Fibroblast of lung (primary cell): ENCODE measurements at regions not wholly inside any gene's neighbourhood (a gene's known extent, or its start where the extent isn't known, plus 50 kb on each side); places are given as distances from the start of the nearest gene placed in this dataset.
"Not testable (repeated sequence)": the region's sequence is repeated elsewhere in the genome, so short reads cannot be mapped to it uniquely, and the experiment has no call there.

Experiments used
- DNase-seq, 2 donors: peaks; one replicate each; pipeline versions ENCODE4 v3.0.0 to v3.0.0-alpha.2; 2010; ENCODE audit warnings: low read depth in 2 of 2
- H2AFZ ChIP-seq: 2 replicates; pipeline ENCODE4 v1.5.1; 2012; ENCODE audit warnings: low read length, control low read depth, inconsistent platforms
- H3K27ac ChIP-seq: 2 replicates; pipeline ENCODE4 v1.5.1; 2011; ENCODE audit warnings: low read length, control low read depth; ENCODE audit not compliant: insufficient read depth
- H3K27me3 ChIP-seq: 2 replicates; pipeline ENCODE4 v1.5.1; 2011; ENCODE audit warnings: mild to moderate bottlenecking, low read length; ENCODE audit not compliant: control insufficient read depth, insufficient read depth
- H3K36me3 ChIP-seq: 2 replicates; pipeline ENCODE4 v1.5.1; 2011; ENCODE audit warnings: low read length; ENCODE audit not compliant: control insufficient read depth, insufficient read depth
- H3K4me1 ChIP-seq: 2 replicates; pipeline ENCODE4 v1.5.1; 2011; ENCODE audit warnings: low read length; ENCODE audit not compliant: control insufficient read depth, insufficient read depth; ENCODE audit errors: extremely low read depth
- H3K4me2 ChIP-seq: 2 replicates; pipeline ENCODE4 v1.5.1; 2011; ENCODE audit warnings: low read length, control low read depth; ENCODE audit not compliant: insufficient read depth; ENCODE audit errors: extremely low read depth
- H3K4me3 ChIP-seq, 4 experiments: fragments of 200-600 bp in 1 of 4; sonication (generic) in 1 of 4; replicated peaks in 1 of 4; 2 replicates each; pipeline ENCODE4 v1.5.1; 2011 to 2016; ENCODE audit warnings: low read length in 4 of 4, low read depth in 3 of 4, mild to moderate bottlenecking in 3 of 4, control low read depth in 2 of 4, inconsistent platforms in 1 of 4, mixed read lengths in 1 of 4; ENCODE audit not compliant: insufficient read depth in 1 of 4; ENCODE audit errors: control extremely low read depth in 1 of 4
- H3K79me2 ChIP-seq: 2 replicates; pipeline ENCODE4 v1.5.1; 2012; ENCODE audit warnings: mild to moderate bottlenecking, low read length, inconsistent platforms; ENCODE audit not compliant: control insufficient read depth, insufficient read depth
- H3K9ac ChIP-seq: 2 replicates; pipeline ENCODE4 v1.5.1; 2011; ENCODE audit warnings: mild to moderate bottlenecking, low read length, control low read depth; ENCODE audit not compliant: insufficient read depth
- H3K9me3 ChIP-seq: 2 replicates; pipeline ENCODE4 v1.5.1; 2012; ENCODE audit warnings: low read depth, low read length; ENCODE audit not compliant: control insufficient read depth, insufficient read depth
- H4K20me1 ChIP-seq: 2 replicates; pipeline ENCODE4 v1.5.1; 2011; ENCODE audit warnings: low read length; ENCODE audit not compliant: control insufficient read depth, insufficient read depth; ENCODE audit errors: extremely low read depth
- EZH2 ChIP-seq: IDR thresholded peaks from 2 replicates; pipeline ENCODE4 v1.5.1; 2012; ENCODE audit warnings: low read length, control low read depth, mild to moderate bottlenecking; ENCODE audit errors: missing control alignments
- TF ChIP-seq, protein P1 (sequence below), 2 donors: IDR thresholded peaks in 1 of 2; conservative IDR thresholded peaks in 1 of 2; 1 replicate in 1 of 2; 2 replicates in 1 of 2; pipeline ENCODE4 v1.5.1; 2011 to 2012; ENCODE audit warnings: low read length in 2 of 2, control low read depth in 1 of 2, inconsistent platforms in 1 of 2, low read depth in 1 of 2, mild to moderate bottlenecking in 1 of 2

DNA sequence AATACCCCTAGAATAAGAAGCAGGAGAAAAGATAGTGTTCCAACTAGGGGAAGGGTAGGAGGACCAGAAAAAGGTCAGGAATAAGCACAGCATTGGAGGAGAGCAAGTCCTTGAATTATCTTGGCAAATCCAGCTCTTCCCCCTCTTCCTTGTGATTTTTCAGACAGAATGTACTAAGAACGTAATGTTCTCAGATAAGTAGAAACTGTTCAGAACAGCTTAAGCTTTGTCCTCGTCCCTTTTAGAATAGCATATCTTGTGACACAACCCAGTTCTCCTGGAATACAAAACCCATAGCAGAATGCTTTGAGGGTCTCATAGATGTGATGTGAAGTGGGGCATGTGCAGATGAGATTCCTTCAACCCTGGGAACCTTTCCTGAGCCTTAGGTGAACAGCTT, 97.4 kb downstream of the EMB start:
- Histone ChIP-seq H4K20me1 (no peaks in the 10 kb centered on the region), H3K27me3 (no peaks in the 10 kb centered on the region), H2AFZ (no peak overlapping the region), H3K36me3 (no peaks in the 10 kb centered on the region), H3K4me2 (no peak overlapping the region), H3K4me1 (no peaks in the 10 kb centered on the region), H3K79me2 (no peaks in the 10 kb centered on the region), H3K4me3 (no peak overlapping the region), H3K9ac (no peak overlapping the region), H3K27ac (no peak overlapping the region), H3K9me3 (no peaks in the 10 kb centered on the region)
- TF ChIP-seq EZH2 = no peak
- TF ChIP-seq, protein P1, sequence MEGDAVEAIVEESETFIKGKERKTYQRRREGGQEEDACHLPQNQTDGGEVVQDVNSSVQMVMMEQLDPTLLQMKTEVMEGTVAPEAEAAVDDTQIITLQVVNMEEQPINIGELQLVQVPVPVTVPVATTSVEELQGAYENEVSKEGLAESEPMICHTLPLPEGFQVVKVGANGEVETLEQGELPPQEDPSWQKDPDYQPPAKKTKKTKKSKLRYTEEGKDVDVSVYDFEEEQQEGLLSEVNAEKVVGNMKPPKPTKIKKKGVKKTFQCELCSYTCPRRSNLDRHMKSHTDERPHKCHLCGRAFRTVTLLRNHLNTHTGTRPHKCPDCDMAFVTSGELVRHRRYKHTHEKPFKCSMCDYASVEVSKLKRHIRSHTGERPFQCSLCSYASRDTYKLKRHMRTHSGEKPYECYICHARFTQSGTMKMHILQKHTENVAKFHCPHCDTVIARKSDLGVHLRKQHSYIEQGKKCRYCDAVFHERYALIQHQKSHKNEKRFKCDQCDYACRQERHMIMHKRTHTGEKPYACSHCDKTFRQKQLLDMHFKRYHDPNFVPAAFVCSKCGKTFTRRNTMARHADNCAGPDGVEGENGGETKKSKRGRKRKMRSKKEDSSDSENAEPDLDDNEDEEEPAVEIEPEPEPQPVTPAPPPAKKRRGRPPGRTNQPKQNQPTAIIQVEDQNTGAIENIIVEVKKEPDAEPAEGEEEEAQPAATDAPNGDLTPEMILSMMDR (conservative IDR thresholded peaks at IDR 0.05 in 1 of 2, IDR thresholded peaks at IDR 0.05 in 1 of 2; ENCODE audit: low read depth in 1 of 2, low read length in 2 of 2) = no peak
- no peak for DNase-seq

DNA sequence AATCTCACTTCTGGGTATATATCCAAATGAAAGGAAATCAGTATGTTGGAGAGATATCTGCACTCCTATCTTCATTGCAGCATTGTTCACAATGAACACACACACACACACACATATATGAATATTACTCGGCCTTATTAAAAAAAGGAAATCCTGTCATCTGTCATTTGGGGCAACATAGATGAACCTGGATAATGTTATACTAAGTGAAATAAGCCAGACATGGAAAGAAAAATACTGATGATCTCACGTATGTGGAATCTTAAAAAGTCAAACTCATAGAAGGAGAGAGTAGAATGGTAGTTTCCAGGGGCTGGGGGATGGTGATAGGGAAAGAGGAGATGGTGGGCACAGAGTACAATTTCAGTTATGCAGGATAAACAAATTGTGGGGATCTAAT, 100.3 kb downstream of the EMB start:
- Histone ChIP-seq H3K4me1 (no peaks in the 10 kb centered on the region), H4K20me1 (no peaks in the 10 kb centered on the region), H3K9me3 (no peaks in the 10 kb centered on the region), H3K4me2 (no peak overlapping the region), H3K4me3 (no peak overlapping the region), H3K79me2 (no peaks in the 10 kb centered on the region), H3K27ac (no peak overlapping the region), H2AFZ (no peak overlapping the region), H3K36me3 (no peaks in the 10 kb centered on the region), H3K9ac (no peak overlapping the region), H3K27me3 (no peaks in the 10 kb centered on the region)
- DNase-seq = no peak
- TF ChIP-seq, protein P1 (conservative IDR thresholded peaks at IDR 0.05 in 1 of 2, IDR thresholded peaks at IDR 0.05 in 1 of 2; ENCODE audit: low read depth in 1 of 2, low read length in 2 of 2) = no peak
- no peak for TF ChIP-seq EZH2

DNA sequence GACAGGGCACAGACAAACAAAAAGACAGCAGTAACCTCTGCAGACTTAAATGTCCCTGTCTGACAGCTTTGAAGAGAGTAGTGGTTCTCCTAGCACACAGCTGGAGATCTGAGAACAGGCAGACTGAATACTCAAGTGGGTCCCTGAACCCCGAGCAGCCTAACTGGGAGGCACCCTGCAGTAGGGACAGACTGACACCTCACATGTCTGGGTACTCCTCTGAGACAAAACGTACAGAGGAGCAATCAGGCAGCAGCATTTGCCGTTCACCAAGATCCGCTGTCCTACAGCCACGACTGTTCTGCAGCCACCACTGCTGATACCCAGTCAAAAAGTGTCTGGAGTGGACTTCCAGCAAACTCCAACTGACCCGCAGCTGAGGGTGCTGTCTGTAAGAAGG, 110.5 kb downstream of the EMB start:
- H3K4me2 ChIP-seq, DNase-seq, H3K4me3 ChIP-seq, H3K36me3 ChIP-seq, H3K27ac ChIP-seq, H3K79me2 ChIP-seq, H2AFZ ChIP-seq, H3K9me3 ChIP-seq, H3K4me1 ChIP-seq, H3K27me3 ChIP-seq, H3K9ac ChIP-seq, H4K20me1 ChIP-seq: not testable (repeated sequence)
